ENCODE measurements at regions not wholly inside any gene's neighbourhood (a gene's known extent, or its start where the extent isn't known, plus 50 kb on each side); places are given as distances from the start of the nearest gene placed in this dataset.

DNA sequence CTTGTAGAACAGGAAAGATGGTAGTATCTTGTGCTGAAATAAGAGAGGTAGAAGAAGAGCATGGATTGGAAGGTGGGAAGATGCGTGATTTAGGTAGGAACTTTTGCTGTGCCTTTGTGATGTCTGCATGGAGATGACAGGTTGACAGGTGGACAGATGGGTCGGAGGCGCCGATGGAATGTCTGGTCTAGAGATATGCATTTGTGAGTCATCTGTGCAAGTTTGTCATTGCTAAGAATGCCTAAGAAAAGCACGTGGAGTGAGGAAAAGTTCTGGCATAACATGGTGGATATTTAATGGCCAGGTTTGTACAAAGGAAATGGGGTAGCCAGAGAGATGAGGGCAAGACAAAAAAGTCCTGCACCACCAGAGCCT is 76.0 kb upstream of the ARMC3 start:
- no peaks in the 10 kb centered on the region for H3K9me2 ChIP-seq (replicated peaks; ENCODE audit: insufficient read depth)
- no peak overlapping the region for H2AFZ ChIP-seq
- no peaks in the 10 kb centered on the region for H4K20me1 ChIP-seq (ENCODE audit: insufficient read depth, poor library complexity, severe bottlenecking)
- H3K9me3 ChIP-seq (ENCODE audit: low read depth) = no peaks in the 10 kb centered on the region
- no peaks in the 10 kb centered on the region for H3K36me3 ChIP-seq (replicated peaks; ENCODE audit: insufficient read depth, low read depth)
- no peaks in the 10 kb centered on the region for H3K27me3 ChIP-seq
- 72% methylated on average over 5 of the region's 5 CpGs for WGBS (ENCODE audit: low lambda C conversion rate, missing lambda C conversion rate)
- no peak overlapping the region for H3K27ac ChIP-seq
- TF ChIP-seq CTCF (IDR thresholded peaks at IDR 0.05; ENCODE audit: poor library complexity) (no peak), EZH2phosphoT487 (IDR thresholded peaks at IDR 0.05; ENCODE audit: low read depth, severe bottlenecking, unreplicated experiment) (no peak), EZH2 (IDR thresholded peaks at IDR 0.05; ENCODE audit: borderline replicate concordance) (no peak)
- peak; percentile 15 for DNase-seq (ENCODE audit: low spot score)
- H3K4me3 ChIP-seq = no peak overlapping the region
- H3K4me2 ChIP-seq = no peak overlapping the region
- peaks cover 6% of the 10 kb centered on the region for H3K4me1 ChIP-seq (ENCODE audit: insufficient read depth)
- no peaks in the 10 kb centered on the region for H3K79me2 ChIP-seq

DNA sequence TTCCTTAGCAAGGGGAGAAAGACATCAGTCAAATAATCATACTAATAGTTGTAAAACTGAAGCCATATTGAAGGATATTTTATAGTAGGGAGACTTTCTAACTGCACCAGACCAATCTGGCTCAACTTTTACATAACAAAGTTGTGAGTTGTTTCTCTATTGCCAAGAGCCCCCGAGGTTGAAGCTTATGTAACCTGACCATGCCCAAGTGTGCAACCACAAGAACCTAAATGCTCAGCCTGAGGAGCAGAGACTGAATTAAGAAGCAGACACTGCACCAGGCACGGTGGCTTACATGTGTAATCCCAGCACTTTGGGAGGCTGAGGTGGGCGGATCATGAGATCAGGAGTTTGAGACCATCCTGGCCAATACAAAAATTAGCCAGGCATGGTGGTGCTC is 77.3 kb upstream of the ARMC3 start:
- TF ChIP-seq CTCF (IDR thresholded peaks at IDR 0.05; ENCODE audit: poor library complexity) (no peak), EZH2 (IDR thresholded peaks at IDR 0.05; ENCODE audit: borderline replicate concordance) (no peak), EZH2phosphoT487 (IDR thresholded peaks at IDR 0.05; ENCODE audit: low read depth, severe bottlenecking, unreplicated experiment) (no peak)

GRCh38 chr10:22849077-22849805 is 78.6 kb upstream of the ARMC3 start:
- Histone ChIP-seq H3K4me3 (no peak overlapping the region), H3K9me2 (replicated peaks; ENCODE audit: insufficient read depth) (no peaks in the 10 kb centered on the region), H3K27me3 (no peaks in the 10 kb centered on the region), H4K20me1 (ENCODE audit: insufficient read depth, poor library complexity, severe bottlenecking) (no peaks in the 10 kb centered on the region), H2AFZ (peak overlapping the region; percentile 4), H3K9me3 (ENCODE audit: low read depth) (no peaks in the 10 kb centered on the region), H3K4me2 (peak overlapping the region; percentile 31), H3K4me1 (ENCODE audit: insufficient read depth) (peaks cover 3% of the 10 kb centered on the region), H3K79me2 (no peaks in the 10 kb centered on the region), H3K36me3 (replicated peaks; ENCODE audit: insufficient read depth, low read depth) (no peaks in the 10 kb centered on the region), H3K27ac (peak overlapping the region; percentile 65)
- WGBS (ENCODE audit: low lambda C conversion rate, missing lambda C conversion rate) = 65% methylated on average over 12 of the region's 12 CpGs
- DNase-seq (ENCODE audit: low spot score) = peak; percentile 36
- TF ChIP-seq EZH2phosphoT487 (IDR thresholded peaks at IDR 0.05; ENCODE audit: low read depth, severe bottlenecking, unreplicated experiment) = no peak
- no peak for TF ChIP-seq CTCF (IDR thresholded peaks at IDR 0.05; ENCODE audit: poor library complexity)
- TF ChIP-seq EZH2 (IDR thresholded peaks at IDR 0.05; ENCODE audit: borderline replicate concordance) = no peak

More for the DNA sequence above, 77.3 kb upstream of the ARMC3 start:
- Histone ChIP-seq H4K20me1 (ENCODE audit: insufficient read depth, poor library complexity, severe bottlenecking) (no peaks in the 10 kb centered on the region), H3K4me3 (no peak overlapping the region), H3K79me2 (no peaks in the 10 kb centered on the region), H3K4me1 (ENCODE audit: insufficient read depth) (peaks cover 6% of the 10 kb centered on the region), H3K27me3 (no peaks in the 10 kb centered on the region), H3K27ac (no peak overlapping the region), H3K36me3 (replicated peaks; ENCODE audit: insufficient read depth, low read depth) (no peaks in the 10 kb centered on the region), H3K4me2 (no peak overlapping the region), H3K9me2 (replicated peaks; ENCODE audit: insufficient read depth) (no peaks in the 10 kb centered on the region), H3K9me3 (ENCODE audit: low read depth) (no peaks in the 10 kb centered on the region), H2AFZ (no peak overlapping the region)
- no peak for DNase-seq (ENCODE audit: low spot score)
- 100% methylated on average over 3 of the region's 3 CpGs for WGBS (ENCODE audit: low lambda C conversion rate, missing lambda C conversion rate)
